Neural cell (in vitro differentiated cells): ENCODE measurements at regions not wholly inside any gene's neighbourhood (a gene's known extent, or its start where the extent isn't known, plus 50 kb on each side); places are given as distances from the start of the nearest gene placed in this dataset.
A peak's percentile ranks its signal among the peaks of the same experiment; 100 is the strongest.

Source experiments
- CTCF ChIP-seq: fragments of 450-650 bp; IDR thresholded peaks from 2 replicates; pipeline ENCODE4 v1.5.1; 2014; ENCODE audit warnings: antibody characterized with exemption, mild to moderate bottlenecking, moderate library complexity; ENCODE audit not compliant: poor library complexity, severe bottlenecking
- EP300 ChIP-seq: fragments of 450-650 bp; conservative IDR thresholded peaks from 2 replicates; pipeline ENCODE4 v1.6.1; 2014; ENCODE audit warnings: antibody characterized with exemption, mild to moderate bottlenecking, moderate library complexity; ENCODE audit not compliant: poor library complexity, severe bottlenecking

DNA sequence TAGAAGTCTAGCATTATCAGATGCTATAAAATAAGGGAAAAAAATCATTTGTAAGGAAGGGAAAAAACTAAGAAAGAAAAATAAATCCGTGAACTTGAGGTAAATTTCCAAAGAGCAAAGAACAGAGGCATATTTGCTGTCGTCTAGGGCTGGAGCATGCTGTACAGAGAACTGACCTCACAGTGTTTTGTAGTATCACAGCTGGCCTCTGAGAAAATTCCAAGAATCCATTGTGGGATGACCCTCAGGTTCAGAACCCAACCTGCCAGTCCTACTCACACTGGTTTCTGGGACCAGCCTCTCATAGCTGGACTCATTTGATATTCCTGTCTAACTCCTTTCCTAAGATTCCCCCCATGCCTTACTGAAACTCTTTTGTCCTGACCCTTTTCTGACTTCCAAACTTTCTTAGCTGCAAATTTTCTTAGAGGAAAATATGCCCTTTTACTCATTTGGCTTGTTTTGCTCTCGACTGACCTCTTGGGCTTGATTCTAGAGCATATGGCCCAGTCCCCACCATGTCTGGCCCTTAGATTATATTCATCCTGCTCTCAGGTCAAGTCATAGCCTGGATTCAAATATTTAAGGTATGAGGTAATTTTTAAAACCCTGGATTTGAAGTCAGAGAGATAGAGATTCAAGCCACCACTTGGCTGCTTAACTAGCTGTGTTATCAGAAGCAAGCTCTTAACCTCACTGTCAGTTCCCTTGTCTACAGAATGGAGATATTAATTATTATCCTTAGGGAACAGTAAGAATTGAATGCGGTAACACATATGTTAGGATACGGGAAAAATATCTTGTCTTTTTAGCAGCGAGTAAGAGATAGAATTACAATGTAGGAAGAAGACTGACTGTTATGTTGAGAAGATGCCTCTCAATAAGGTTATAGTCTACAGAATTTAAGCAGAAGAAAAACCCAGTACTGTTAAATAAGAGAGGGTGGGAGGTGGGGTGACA lies 89.7 kb upstream of the KCNA4 start:
- TF ChIP-seq EP300 (peak; percentile 50), CTCF (no peak)
